Testis (tissue), 2 donors: ENCODE measurements at regions not wholly inside any gene's neighbourhood (a gene's known extent, or its start where the extent isn't known, plus 50 kb on each side); places are given as distances from the start of the nearest gene placed in this dataset.

ENCODE experiments used
- DNase-seq: peaks from one replicate; pipeline ENCODE4 v3.0.0-alpha.2; 2019
- H3K27ac ChIP-seq, 2 donors: fragments of 200-600 bp; sonication (generic); one replicate each; pipeline ENCODE4 v1.5.1; 2019
- H3K27me3 ChIP-seq: fragments of 200-600 bp; sonication (generic); one replicate; pipeline ENCODE4 v1.5.1; 2019
- H3K36me3 ChIP-seq: fragments of 200-600 bp; sonication (generic); one replicate; pipeline ENCODE4 v1.5.1; 2017; ENCODE audit warnings: low read depth; ENCODE audit errors: missing control alignments
- H3K4me1 ChIP-seq: fragments of 200-600 bp; sonication (generic); one replicate; pipeline ENCODE4 v1.5.1; 2019
- H3K4me3 ChIP-seq, 2 donors: fragments of 200-600 bp; sonication (generic); one replicate each; pipeline ENCODE4 v1.5.1; 2017 to 2019
- H3K9me3 ChIP-seq: fragments of 200-600 bp; sonication (generic); one replicate; pipeline ENCODE4 v1.5.1; 2017
- CTCF ChIP-seq, 3 experiments: fragments of 450-650 bp in 2 of 3; fragments of 200-600 bp in 1 of 3; sonication (generic) in 1 of 3; IDR thresholded peaks; one replicate each; pipeline ENCODE4 v1.5.1; 2016 to 2019; ENCODE audit warnings: antibody characterized with exemption in 3 of 3, mild to moderate bottlenecking in 2 of 3, moderate library complexity in 1 of 3
- POLR2A ChIP-seq: fragments of 450-650 bp; IDR thresholded peaks from one replicate; pipeline ENCODE4 v1.6.1; 2017; ENCODE audit warnings: antibody characterized with exemption, mild to moderate bottlenecking, moderate library complexity
- WGBS, 2 donors: methylation state at CpG; one replicate each; pipeline ENCODE4 v1.1.5; 2018; 5-methylcytosine and 5-hydroxymethylcytosine counted together
- intact Hi-C: fragments of 100-400 bp; cut with DNase I; formaldehyde crosslinking; loops from one replicate; pipeline ENCODE4 v1.15.1; 2023; ENCODE audit warnings: low total_unique reads

- Histone ChIP-seq H3K4me3 (no peak overlapping the region), H3K9me3 (no peaks in the 10 kb centered on the region), H3K4me1 (no peaks in the 10 kb centered on the region), H3K36me3 (no peaks in the 10 kb centered on the region), H3K27ac (no peak overlapping the region), H3K27me3 (no peaks in the 10 kb centered on the region)
- WGBS, 2 donors: 63 to 69% methylated on average over 6 of the region's 6 CpGs
- intact Hi-C loops: no loop called here
- TF ChIP-seq CTCF (IDR thresholded peaks at IDR 0.05) (no peak), POLR2A (no peak)
- DNase-seq: no peak
Observed at GRCh38 chr12:125193376-125194152, 128.3 kb downstream of the AACS start.

- H3K9me3 ChIP-seq: no peaks in the 10 kb centered on the region
- WGBS, 2 donors: 24 to 56% methylated on average over 14 to 19 of the region's 19 CpGs
- TF ChIP-seq POLR2A (no peak), CTCF (IDR thresholded peaks at IDR 0.05) (no peak)
- H3K27ac ChIP-seq: no peak overlapping the region
- no peaks in the 10 kb centered on the region for H3K36me3 ChIP-seq
- intact Hi-C loops: no loop called here
- H3K4me3 ChIP-seq: no peak overlapping the region
- H3K4me1 ChIP-seq: no peaks in the 10 kb centered on the region
- H3K27me3 ChIP-seq: no peaks in the 10 kb centered on the region
- no peak for DNase-seq
Observed at GRCh38 chr12:125194163-125194773, 129.0 kb downstream of the AACS start.

- TF ChIP-seq CTCF (IDR thresholded peaks at IDR 0.05) (no peak), POLR2A (no peak)
- Histone ChIP-seq H3K36me3 (no peaks in the 10 kb centered on the region), H3K27ac (no peak overlapping the region), H3K9me3 (no peaks in the 10 kb centered on the region), H3K4me1 (no peaks in the 10 kb centered on the region), H3K27me3 (no peaks in the 10 kb centered on the region), H3K4me3 (no peak overlapping the region)
- intact Hi-C loops: no loop called here
- no peak for DNase-seq
- 57 to 58% methylated on average over 8 of the region's 8 CpGs for WGBS, 2 donors
Observed at GRCh38 chr12:125194987-125195386, 129.8 kb downstream of the AACS start.

- intact Hi-C loops: no loop called here
- no peak for TF ChIP-seq POLR2A
- TF ChIP-seq CTCF (IDR thresholded peaks at IDR 0.05): no peak
- 90 to 92% methylated on average over 4 of the region's 4 CpGs for WGBS, 2 donors
Observed at GRCh38 chr12:125197326-125197725, 132.1 kb downstream of the AACS start.

More at GRCh38 chr12:125197326-125197725, 132.1 kb downstream of the AACS start:
- no peak for DNase-seq
- H3K4me1 ChIP-seq: no peaks in the 10 kb centered on the region
- no peak overlapping the region for H3K4me3 ChIP-seq
- H3K36me3 ChIP-seq: no peaks in the 10 kb centered on the region
- no peak overlapping the region for H3K27ac ChIP-seq
- no peaks in the 10 kb centered on the region for H3K27me3 ChIP-seq
- no peaks in the 10 kb centered on the region for H3K9me3 ChIP-seq
